K562 (cell line): ENCODE measurements at regions not wholly inside any gene's neighbourhood (a gene's known extent, or its start where the extent isn't known, plus 50 kb on each side); places are given as distances from the start of the nearest gene placed in this dataset.

Source experiments
- CHD2 ChIP-seq: IDR thresholded peaks from 2 replicates; pipeline ENCODE4 v1.6.1; 2011; ENCODE audit warnings: low read depth, low read length
- CHD7 ChIP-seq: fragments of 200-600 bp; sonication (generic); IDR thresholded peaks from one replicate; pipeline ENCODE4 v1.6.1; 2012; ENCODE audit warnings: mild to moderate bottlenecking, low read depth, low read length, inconsistent platforms
- CREB3 ChIP-seq: fragments of 450-650 bp; conservative IDR thresholded peaks from 2 replicates; pipeline ENCODE4 v1.6.1; 2016; ENCODE audit warnings: missing genetic modification characterization, low read depth, mild to moderate bottlenecking, missing compliant biosample characterization, moderate library complexity
- ETV1 ChIP-seq: fragments of 450-650 bp; conservative IDR thresholded peaks from 2 replicates; pipeline ENCODE4 v1.6.1; 2016; ENCODE audit warnings: missing genetic modification characterization, control low read depth, low read depth, missing compliant biosample characterization
- L3MBTL2 ChIP-seq: fragments of 450-650 bp; IDR thresholded peaks from 2 replicates; pipeline ENCODE4 v1.6.1; 2016; ENCODE audit warnings: mild to moderate bottlenecking, moderate library complexity
- NR1H2 ChIP-seq: sonication (generic); formaldehyde crosslinking; IDR thresholded peaks from 2 replicates; pipeline ENCODE4 v1.4.0; 2020; ENCODE audit warnings: mild to moderate bottlenecking, missing genetic modification reagents
- POLR2B ChIP-seq: fragments of 450-650 bp; IDR thresholded peaks from 2 replicates; pipeline ENCODE4 v1.6.1; 2018; ENCODE audit warnings: low read depth; ENCODE audit not compliant: partially characterized antibody
- PTTG1 ChIP-seq: fragments of 450-650 bp; IDR thresholded peaks from 2 replicates; pipeline ENCODE4 v1.6.1; 2016; ENCODE audit warnings: low read depth, mild to moderate bottlenecking, missing genetic modification characterization, missing compliant biosample characterization
- TCF7 ChIP-seq: sonication (generic); IDR thresholded peaks from 2 replicates; pipeline ENCODE4 v1.6.1; 2016; ENCODE audit warnings: antibody characterized with exemption, borderline replicate concordance
- ZFX ChIP-seq: sonication (generic); formaldehyde crosslinking; IDR thresholded peaks from 2 replicates; pipeline ENCODE4 v1.8.0; 2022; ENCODE audit warnings: mild to moderate bottlenecking, missing genetic modification reagents, moderate library complexity
- ZNF592 ChIP-seq: fragments of 450-650 bp; IDR thresholded peaks from 2 replicates; pipeline ENCODE4 v1.6.1; 2017; ENCODE audit warnings: antibody characterized with exemption, mild to moderate bottlenecking
- ZNF695 ChIP-seq: fragments of 450-650 bp; formaldehyde crosslinking; IDR thresholded peaks from 2 replicates; pipeline ENCODE4 v1.4.0; 2020; ENCODE audit warnings: mild to moderate bottlenecking, moderate library complexity

GRCh38 chr3:155026999-155027591 is 53.0 kb upstream of the MME start (continued):
- TF ChIP-seq ZNF592 = peak; percentile 64
- TF ChIP-seq CHD7 = no peak
- no peak for TF ChIP-seq CHD2
- no peak for TF ChIP-seq PTTG1 (tag)
- no peak for TF ChIP-seq ZNF695 (CRISPR knock-in tag)
- TF ChIP-seq POLR2B = no peak
- no peak for TF ChIP-seq TCF7
- TF ChIP-seq L3MBTL2 = no peak
- TF ChIP-seq ZFX = peak; percentile 26; the same call in 1 of the 2 replicates
- no peak for TF ChIP-seq CREB3 (tag)
- TF ChIP-seq ETV1 (tag) = peak; percentile 98
- TF ChIP-seq NR1H2 (CRISPR knock-in tag) = no peak
